Right lobe of liver (tissue), 4 donors: ENCODE measurements at regions not wholly inside any gene's neighbourhood (a gene's known extent, or its start where the extent isn't known, plus 50 kb on each side); places are given as distances from the start of the nearest gene placed in this dataset.

Experiments
- POLR2A ChIP-seq: fragments of 450-650 bp; IDR thresholded peaks from one replicate; pipeline ENCODE4 v1.6.1; 2017; ENCODE audit warnings: antibody characterized with exemption, mild to moderate bottlenecking
- TF ChIP-seq, protein P1 (sequence below), 4 donors: fragments of 200-600 bp in 3 of 4; fragments of 450-650 bp in 1 of 4; IDR thresholded peaks; one replicate each; pipeline versions ENCODE4 v1.5.1 to v1.8.0; 2016 to 2022; ENCODE audit warnings: antibody characterized with exemption in 4 of 4, mild to moderate bottlenecking in 2 of 4
- donor health status: DM: no; HTN: no; CAD: no.
- donor health status: DM: no; HTN: no; CAD: no.
- donor health status: DM: no; HTN: yes; CAD: no.

DNA sequence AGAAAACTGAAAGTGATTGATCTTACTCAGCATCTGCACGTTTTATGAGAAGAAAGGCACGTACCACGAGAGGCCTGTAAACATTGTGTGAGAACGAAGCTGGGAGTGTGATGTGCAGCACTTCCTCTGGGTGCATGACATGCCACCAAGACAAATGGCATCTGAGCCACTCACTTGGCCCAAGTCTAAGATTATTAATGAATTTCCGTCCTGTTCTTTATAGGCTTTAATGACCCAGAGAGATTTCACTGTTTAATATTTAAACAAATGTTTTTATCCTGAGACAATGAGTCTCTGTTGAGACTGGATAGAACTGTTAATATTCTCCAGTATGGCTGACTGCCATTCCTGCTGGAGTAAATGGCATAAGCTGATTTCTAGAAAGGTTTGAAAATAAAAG is 172.6 kb upstream of the PHACTR1 start:
- TF ChIP-seq, protein P1, sequence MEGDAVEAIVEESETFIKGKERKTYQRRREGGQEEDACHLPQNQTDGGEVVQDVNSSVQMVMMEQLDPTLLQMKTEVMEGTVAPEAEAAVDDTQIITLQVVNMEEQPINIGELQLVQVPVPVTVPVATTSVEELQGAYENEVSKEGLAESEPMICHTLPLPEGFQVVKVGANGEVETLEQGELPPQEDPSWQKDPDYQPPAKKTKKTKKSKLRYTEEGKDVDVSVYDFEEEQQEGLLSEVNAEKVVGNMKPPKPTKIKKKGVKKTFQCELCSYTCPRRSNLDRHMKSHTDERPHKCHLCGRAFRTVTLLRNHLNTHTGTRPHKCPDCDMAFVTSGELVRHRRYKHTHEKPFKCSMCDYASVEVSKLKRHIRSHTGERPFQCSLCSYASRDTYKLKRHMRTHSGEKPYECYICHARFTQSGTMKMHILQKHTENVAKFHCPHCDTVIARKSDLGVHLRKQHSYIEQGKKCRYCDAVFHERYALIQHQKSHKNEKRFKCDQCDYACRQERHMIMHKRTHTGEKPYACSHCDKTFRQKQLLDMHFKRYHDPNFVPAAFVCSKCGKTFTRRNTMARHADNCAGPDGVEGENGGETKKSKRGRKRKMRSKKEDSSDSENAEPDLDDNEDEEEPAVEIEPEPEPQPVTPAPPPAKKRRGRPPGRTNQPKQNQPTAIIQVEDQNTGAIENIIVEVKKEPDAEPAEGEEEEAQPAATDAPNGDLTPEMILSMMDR (IDR thresholded peaks at IDR 0.05): no peak
- TF ChIP-seq POLR2A: no peak
